ENCODE measurements at regions not wholly inside any gene's neighbourhood (a gene's known extent, or its start where the extent isn't known, plus 50 kb on each side); places are given as distances from the start of the nearest gene placed in this dataset.
"Not testable (repeated sequence)": the region's sequence is repeated elsewhere in the genome, so short reads cannot be mapped to it uniquely, and the experiment has no call there.

DNA sequence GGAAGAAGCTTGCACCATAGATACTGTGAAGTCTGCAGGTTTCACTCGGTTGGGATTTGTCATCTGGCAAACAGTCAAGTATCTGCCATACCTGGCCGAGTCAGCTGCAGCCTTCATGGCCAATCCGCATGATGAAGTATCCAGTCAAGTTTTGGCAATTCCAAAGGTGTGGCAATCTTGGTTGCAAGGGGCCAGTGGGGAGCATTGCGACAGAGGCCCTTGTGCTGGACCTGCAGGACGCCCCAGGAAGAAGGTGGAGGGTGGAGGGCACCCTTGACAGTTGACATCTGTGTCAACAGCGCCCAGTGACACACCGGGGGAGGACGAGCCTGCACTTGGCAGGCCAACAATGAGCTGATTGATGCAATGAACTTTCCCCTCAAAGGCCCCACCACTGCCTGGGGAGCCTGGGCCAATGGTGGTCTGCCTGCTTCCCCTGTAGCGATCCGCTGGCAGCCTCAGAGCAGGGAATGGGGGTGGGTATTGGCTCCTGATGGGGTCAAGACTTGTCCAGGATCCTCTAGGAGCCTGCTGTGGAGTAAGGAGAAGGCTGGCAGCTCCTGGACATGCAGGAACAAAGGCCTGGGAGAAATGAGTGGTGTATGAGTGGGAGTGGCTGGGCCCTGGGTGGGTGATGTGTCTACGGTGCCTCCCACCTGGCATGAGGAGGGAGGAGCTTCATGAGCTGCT, 122.8 kb upstream of the PITX1 start:
- DNase-seq (ENCODE audit: low read depth) = no peak

DNA sequence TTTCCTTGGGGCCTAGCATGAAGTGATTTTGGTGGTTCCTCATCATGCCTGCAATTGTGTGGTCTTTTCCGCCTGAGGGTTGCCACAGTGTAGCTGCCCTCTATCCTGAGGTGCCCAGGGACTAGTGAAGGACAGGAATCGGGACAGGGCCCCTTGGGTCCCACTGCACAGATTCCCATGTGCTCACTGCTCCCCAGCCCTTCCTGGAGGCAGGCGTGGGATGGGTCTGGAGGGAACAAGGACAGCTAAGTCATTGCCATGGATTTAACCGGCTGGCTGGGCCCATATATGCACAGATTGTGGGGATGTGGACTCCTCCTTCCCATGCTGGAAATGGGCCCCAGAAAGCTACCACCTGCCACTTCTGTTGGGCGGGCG, 122.3 kb upstream of the PITX1 start:
- no peak for DNase-seq (ENCODE audit: low read depth)

DNA sequence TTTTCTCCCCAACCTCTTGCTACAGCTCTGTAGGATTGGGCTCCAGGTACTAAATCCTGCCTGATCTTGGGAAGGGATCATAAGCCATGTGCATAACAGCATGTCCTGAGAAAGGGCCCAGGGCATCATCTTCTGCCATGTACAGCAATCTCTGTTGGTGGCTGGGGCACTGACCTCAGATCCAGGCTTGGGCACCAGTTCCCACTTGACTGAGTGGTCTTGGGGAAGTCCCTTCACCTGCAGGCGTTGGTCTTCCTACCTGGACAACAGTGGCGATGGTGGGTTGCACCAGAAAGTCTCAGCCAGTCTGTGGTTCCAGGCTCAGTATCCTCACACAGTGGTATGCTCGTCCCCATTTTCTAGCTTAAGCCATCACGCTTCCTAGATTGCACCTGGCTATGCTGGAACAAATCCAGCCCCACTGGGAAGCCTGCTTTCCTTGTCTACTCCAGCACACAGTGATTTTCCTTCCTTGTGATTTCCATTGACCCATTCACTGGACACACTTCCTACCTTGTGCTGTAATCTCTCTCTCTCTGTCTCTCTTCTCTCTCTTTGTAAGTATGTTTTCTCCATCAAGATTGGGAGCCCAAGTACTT, 121.7 kb upstream of the PITX1 start:
- no peak for DNase-seq (ENCODE audit: low read depth)

DNA sequence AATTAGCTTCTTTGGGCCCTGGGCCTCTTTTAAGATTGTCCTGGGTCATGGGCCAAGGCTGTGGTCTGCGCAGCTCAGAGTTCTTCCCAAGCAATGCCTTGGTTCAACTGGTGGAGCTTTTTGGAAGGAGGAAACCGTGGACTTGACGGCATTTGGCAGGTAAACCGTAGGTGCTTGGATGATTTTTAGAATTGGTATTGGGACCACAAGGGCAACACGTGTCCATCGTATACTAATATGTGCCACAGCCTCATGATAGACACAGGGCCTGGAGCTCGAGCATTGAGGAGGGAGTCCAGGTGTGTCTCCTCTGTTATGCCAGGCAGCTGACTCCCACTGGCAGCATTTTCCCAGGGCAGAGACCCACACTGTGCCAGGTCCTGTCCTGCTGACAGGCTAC, 120.9 kb upstream of the PITX1 start:
- DNase-seq (ENCODE audit: low read depth) = no peak

DNA sequence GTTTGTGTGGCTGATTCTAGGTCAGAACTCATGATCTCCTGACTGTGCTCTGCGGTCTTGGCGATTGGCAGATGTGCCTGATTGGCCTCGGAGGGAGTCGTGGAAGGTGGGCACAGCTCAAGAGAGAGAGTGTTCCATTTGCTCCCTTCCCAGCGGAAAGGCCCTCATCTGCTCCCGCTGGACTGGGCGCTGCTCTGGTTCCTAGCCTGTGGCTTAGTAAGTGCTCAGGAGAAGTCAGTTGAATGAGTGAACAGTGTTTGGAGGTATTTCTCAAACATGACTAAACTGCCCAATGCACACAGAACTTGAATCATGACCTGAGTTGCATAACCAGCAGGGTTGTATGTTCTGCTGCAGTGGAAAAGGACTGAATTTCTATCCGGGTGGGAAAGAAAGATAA, 120.2 kb upstream of the PITX1 start:
- no peak for DNase-seq (ENCODE audit: low read depth)

DNA sequence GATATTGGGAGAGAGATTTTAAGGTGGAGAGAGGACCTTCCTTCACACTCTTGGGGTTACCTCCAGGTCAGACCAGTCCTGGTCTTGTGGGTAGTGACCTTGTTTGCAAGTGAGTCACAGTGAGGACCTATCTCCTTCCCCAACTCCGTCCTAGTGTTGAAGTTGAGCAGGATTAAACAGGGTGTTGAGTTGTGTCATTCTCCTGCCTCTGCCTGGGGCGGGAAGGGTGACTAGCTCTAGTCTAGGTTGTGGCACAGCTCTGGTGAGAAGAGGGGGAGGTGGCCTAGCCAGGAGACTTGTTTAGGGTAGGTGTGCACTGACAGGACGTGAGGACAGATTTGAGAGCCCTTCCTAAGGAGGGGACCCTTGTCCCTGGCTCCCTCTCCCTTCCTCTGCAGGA, 119.6 kb upstream of the PITX1 start:
- no peak for DNase-seq (ENCODE audit: low read depth)

DNA sequence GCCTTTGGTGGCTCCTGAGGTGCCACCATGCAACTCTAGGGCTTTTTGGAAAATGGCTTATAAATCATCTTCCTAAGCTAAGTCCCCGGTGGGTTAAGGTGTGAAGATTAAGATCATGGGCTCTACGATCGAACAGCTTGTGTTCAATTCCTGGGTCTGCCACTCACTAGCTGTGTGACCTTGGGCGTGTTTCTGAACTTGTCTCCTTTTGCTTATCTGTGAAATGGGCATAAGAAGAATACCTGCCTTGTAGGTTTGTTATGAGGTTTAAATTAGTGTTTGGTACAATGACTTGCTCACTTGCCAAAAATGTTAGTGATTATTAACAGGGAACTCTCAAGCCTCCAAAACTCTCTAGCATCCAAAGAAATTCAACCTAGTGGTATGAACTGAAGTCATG, 119.2 kb upstream of the PITX1 start:
- DNase-seq (ENCODE audit: low read depth) = no peak

DNA sequence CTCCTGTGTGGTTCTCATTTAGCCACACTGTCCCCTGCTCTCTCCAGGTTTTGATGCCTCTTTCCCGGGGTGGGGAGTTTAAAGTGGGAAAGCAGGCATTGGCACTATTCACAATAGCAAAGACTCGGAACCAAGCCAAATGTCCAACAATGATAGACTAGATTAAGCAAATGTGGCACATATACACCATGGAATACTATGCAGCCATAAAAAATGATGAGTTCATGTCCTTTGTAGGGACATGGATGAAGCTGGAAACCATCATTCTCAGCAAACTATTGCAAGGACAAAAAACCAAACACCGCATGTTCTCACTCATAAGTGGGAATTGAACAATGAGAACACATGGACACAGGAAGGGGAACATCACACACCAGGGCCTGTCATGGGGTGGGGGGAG, 117.6 kb upstream of the PITX1 start:
- not testable (repeated sequence) for DNase-seq (ENCODE audit: low read depth)

DNA sequence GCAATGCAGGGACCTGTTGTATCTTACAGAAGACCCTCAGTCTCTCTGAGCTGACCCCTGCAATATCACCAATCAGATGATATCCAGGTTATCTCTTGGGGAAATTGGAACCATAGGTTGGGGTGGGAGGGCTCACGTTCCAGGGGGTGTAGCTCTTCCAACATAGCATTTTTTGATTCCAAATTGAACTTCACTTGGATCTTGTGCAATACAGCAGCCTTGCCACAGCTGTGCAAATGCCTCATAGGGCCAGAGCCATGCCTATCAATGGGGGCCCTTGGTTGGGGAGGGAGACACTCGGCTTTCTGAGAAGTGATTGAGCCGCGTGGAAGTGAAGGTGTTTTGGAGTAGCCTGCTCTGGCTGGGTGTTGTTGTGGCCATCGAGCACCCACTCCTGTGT, 117.2 kb upstream of the PITX1 start:
- DNase-seq (ENCODE audit: low read depth) = no peak

DNA sequence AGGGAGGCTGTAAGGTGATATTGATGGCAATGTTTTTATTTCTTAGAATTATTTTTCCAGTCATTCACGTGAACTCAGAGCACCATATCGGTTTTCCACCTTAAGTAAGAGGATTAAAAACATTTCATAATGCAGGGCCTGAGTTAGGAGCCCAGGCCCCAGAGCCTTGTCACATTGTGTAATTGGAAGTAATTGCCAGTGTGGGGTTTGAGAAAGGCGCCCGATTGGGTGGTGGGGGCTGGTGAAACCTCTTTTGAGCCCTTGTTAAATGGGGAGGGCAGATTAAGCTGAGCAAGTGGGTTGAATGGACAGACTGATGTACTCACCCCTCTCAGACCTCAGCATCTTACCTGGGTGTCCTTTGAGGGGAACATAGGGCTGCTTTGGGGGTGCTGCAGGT, 116.7 kb upstream of the PITX1 start:
- DNase-seq (ENCODE audit: low read depth) = no peak

DNA sequence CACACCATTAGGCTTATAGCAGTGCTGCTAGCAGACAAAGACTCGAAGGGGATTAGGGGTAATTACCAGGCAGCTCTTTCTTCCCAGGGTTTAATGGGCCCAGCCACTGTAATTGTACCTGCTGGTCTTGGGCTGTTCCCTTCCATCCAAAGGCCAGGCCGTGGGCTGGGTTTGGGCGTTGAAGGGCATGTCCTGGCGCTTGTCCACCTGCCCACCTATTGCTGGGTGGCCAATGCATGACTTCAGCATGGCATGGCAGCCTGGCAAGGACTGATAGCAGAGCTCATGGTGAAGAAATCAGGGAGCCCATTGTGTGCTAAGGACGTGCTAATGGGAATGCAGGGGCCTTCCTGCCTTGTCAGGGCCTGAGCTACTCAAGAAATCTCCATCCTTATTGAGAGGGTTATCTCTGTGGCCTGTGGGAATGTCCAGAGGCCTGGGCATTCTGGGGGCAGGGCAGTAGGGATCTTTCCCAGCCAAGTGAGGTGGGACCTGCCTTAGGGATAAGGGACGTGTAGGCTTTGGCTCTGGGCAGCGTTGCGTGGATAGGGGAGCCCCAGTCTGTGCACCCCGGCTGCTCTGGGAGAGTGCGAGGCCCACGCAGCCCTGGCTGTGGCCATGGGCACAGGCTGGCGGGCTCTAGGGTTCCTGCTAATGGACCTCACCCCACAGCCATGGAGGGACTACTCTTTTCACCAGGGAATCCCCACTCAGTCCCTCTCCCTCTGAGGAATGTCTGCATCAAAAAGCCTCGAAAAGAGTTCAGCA, 116.1 kb upstream of the PITX1 start:
- no peak for DNase-seq (ENCODE audit: low read depth)

DNA sequence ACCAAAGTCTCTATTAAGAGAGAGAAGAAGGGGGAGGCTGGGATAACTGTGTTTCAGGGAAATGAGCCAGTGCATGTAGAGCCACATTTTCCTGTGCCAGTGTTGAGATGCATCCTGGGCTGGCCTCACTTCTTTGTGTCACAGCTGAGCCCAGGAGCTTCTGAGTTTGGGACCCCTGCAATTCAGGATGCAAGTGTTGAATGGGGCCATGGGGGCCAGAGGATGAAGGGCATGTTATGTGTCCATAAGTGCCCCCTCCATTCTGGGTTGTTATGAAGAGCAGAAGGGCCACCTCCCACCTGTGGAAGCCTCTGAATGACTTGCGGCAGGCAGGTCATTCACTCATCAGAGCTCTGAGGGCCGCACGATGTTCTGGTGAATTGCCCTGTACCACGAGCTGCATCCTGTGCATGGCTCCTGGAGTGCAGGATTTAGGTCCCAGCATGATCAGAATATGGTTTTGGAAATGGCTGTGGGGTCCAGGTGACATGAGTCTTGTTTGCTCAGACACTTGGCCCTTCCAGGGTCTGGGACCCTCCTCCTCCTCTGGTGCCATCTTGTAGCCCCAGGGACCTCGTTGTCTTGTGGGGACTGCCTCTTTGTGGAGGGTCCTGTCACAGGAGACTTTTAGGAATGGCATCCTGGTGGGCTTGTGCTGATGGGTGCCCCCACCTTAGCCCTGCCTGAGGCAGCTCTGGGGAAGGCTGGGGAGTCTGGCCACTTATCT, 115.4 kb upstream of the PITX1 start:
- DNase-seq (ENCODE audit: low read depth) = no peak

DNA sequence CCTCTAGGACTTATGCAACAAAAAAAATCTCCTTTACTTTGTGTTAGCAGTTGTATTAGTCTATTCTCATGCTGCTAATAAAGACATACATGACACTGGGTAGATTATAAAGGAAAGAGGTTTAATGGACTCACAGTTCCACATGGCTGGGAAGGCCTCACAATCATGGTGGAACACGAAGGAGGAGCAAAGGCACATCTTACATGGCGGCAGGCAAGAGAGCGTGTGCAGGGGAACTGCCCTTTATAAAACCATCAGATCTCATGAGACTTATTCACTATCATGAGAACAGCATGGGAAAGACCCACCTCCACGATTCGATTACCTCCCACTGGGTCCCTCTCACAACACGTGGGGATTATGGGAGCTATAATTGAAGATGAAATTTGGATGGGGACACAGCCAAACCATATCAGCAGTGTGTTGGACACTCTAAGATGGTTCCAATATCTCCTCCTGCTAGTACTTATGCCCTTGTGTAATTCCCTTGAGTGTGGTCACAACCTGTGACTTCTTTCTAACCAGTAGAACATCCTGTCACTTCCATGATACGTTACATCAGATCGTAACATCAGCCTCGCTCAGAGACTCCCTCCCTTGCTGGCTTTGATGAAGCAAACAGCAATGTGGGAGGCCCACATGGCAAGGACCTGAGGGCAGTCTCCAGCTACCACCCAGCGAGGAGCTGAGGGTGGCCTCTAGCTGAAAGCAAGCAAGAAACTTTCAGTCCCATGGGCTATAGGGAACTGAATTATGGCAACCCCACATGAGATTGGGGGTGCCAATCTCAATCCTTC, 113.5 kb upstream of the PITX1 start:
- no peak for DNase-seq (ENCODE audit: low read depth)

DNA sequence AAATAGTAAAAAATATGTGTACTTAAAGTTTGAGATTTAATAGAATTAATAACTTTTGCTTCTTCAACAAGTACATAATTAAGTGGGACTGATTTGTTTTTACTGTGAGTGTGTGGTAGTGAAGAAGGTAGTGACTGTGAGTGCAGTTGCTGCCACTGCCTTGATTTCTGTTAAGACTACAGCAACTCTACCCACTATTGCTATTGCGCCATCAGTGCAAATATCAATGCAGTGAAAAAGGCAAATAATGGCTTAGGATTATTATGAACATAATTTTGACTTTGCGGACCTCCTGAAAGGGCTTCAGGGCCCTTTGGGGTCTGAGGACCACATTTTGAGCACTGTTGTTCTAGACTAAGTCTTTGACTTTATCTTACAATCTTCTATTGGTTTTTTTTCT, 112.0 kb upstream of the PITX1 start:
- no peak for DNase-seq (ENCODE audit: low read depth)

DNA sequence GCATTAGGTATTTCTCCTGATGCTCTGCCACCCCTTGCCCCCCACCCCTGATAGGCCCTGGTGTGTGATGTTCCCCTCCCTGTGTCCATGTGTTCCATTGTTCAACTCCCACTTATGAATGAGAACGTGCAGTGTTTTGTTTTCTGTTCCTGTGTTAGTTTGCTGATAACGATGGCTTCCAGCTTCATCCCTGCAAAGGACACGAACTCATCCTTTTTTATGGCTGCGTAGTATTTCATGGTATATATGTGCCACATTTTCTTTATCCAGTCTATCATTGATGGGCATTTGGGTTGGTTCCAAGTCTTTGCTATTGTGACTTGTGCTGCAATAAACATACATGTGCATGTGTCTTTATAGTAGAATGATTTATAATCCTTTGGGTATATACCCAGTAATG, 109.7 kb upstream of the PITX1 start:
- DNase-seq (ENCODE audit: low read depth) = not testable (repeated sequence)

DNA sequence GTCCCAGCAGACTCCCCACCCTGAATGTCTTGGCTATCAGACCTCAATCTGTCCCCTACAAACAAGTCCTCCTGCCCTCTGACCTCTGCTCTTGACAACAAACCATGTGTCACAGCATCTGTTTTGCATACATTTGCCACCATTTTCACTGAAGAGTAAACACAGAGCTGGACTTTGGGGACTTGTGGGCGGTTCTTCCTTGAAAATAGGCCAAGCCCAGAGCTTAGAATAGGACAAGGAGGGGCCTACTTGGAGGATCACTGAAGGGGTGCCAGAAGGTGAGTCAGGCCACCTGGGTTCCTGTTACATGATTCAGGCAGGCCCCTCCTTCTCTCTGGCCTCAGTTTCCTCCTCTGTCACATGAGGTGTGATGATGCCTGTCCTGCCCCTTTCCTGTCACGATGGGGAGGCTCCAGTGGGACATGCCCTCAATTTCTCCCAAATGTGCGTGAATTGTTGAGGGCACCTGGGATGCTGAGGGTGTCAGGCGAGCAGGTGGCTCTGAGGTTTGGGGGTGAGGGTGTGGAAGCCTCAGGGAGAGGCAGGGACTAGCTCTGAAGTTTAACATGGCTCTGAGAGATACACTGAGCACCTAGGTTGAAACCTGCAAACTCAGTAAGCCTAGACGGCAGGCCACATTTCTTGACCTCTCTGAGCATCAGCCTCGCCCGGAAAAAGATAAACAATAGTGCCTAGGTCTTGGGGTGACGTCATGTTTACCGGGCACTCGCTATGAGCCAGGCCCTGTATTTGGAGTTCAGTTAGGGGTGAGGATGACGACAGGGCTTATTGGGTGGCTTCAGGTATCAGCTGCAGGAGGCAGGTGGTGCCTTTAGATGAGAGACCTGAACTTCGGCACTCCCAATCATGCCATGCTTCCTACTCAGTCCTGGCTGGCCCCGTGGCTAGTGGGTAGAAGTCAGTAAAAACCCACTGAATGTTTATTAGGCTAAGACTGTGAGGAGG, 107.6 kb upstream of the PITX1 start:
- DNase-seq (ENCODE audit: low read depth) = no peak

DNA sequence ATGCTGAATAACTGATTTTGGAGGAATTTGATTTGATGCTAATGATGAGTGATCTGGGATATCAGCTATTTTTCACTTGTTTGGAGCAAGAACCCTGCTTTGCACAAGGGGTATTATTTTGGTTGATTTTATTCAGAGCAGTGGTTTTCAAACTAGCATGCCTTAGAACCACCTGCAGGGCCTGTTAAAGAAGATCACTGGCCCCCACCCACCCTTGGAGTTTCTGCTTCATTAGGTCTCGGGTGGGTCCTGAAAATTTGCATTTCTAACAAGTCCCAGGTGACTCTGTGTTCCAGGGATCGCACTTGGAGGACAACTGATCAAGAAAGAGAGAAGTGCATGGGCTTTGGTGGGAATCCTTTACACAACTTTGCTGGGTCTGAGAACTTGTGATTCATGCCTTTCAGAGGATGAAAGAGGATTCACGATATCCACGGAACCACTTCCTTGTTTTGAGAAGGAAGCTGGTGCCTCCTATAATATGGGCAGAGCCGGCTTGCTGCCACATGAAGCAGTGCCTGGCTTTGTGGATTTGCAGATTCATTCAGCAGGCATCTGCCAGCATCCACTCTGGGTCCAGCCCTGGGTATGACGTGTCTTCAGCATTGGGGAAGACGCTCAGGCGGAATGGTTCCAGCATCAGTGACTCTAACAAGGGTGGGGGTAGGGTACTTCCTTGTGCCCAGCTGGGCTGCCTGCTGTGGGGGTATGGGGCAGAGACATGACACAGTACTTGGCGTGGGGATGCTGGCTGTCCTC, 106.6 kb upstream of the PITX1 start:
- DNase-seq (ENCODE audit: low read depth) = peak; percentile 60

DNA sequence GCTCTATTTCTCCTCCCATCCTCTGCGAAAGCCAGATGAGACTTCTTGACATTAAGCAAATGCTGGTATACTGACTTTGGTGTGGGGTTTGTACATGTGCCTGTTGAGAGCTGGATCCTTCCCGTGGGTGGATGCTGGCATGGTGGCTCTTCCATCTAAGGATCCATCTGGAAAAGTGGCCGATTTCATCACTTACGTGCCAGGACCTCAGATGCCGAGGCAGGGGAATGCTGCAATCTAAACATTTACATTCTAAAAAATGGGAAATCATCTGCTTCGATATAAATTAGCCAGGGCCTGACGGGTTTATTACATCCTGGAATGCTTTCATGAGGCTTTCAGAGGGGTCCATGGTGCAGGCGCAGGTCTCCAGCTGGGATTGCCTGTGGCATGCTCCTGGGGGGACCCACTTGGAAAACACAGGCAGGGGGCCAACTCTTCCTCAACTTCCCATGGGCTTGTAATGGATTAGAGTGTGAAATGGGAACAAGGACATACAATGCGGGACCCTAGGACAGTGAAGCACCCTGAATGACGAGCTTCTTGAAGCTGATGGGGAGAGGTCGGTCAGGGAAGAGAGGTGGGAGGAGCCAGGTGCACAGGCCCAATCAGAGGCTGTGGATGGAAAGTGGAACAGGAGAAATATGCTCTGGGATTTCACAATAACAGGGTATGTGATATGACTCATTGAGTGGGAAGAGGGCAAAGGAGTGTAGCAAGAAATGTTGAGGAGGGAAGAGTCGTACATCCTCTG, 105.5 kb upstream of the PITX1 start:
- DNase-seq (ENCODE audit: low read depth) = peak; percentile 87

DNA sequence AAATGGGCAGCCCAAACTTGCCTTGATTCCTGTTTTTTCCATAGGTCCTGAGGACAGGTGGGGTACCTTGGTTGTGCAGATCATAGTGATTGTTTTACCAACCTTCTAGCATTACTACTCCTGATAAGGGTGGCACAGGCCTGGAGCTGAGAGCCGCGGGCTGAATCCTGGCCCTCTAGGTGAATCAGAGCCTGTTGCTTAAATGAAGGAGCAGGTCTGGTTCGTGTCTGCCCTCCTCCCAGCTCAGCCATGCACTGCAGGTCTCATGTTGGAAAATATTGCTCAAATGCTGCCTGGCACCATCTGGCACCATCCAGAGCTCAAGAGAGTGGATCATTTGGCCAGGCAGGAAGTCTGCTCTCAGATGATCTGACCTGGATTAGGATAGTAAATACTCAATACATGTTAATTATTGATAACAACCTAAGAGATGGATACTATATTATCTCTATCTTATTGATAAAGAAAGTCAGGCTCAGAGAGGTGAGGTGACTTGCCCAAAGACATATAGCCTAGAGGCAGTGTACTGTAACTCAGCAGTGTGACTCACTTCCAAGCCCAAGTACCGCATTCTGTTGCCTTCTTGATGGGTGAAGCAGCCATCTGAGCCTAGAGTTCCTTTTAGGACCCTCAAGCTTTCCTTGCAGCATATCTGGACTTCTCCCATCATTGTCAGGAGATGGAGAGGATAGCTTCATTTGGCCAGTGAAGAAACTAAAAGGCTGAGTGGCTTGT, 104.3 kb upstream of the PITX1 start:
- peak; percentile 18 for DNase-seq (ENCODE audit: low read depth)

Data from EH (cell line).